BLaER1 treated with 17β-estradiol and CSF1 and Interleukin-3, amounts not matched to agents 10 nM and 100 nM (cell line): ENCODE measurements at regions not wholly inside any gene's neighbourhood (a gene's known extent, or its start where the extent isn't known, plus 50 kb on each side); places are given as distances from the start of the nearest gene placed in this dataset.

Experiments used
- H3K27ac ChIP-seq, 11 experiments: shearing (Covaris generic); formaldehyde crosslinking; 2 replicates each; pipeline ENCODE4 v1.8.1; 2022
- H3K27me3 ChIP-seq, 11 experiments: shearing (Covaris generic); formaldehyde crosslinking; 2 replicates each; pipeline ENCODE4 v1.8.1; 2022
- H3K36me3 ChIP-seq, 11 experiments: shearing (Covaris generic); formaldehyde crosslinking; 2 replicates each; pipeline ENCODE4 v1.8.1; 2022
- H3K4me1 ChIP-seq, 10 experiments: shearing (Covaris generic); formaldehyde crosslinking; 2 replicates each; pipeline ENCODE4 v1.8.1; 2022
- H3K4me2 ChIP-seq, 11 experiments: shearing (Covaris generic); formaldehyde crosslinking; 2 replicates each; pipeline ENCODE4 v1.8.1; 2022
- H3K4me3 ChIP-seq, 10 experiments: shearing (Covaris generic); formaldehyde crosslinking; 2 replicates each; pipeline ENCODE4 v1.8.1; 2022
- H3K9ac ChIP-seq, 11 experiments: shearing (Covaris generic); formaldehyde crosslinking; 2 replicates each; pipeline ENCODE4 v1.8.1; 2022
- H3K9me3 ChIP-seq, 11 experiments: shearing (Covaris generic); formaldehyde crosslinking; replicated peaks in 1 of 11; 2 replicates each; pipeline ENCODE4 v1.8.1; 2022
- H4K20me1 ChIP-seq, 11 experiments: shearing (Covaris generic); formaldehyde crosslinking; 2 replicates each; pipeline ENCODE4 v1.8.1; 2022
- Cebpa-rat ChIP-seq, 11 experiments: shearing (Covaris generic); IDR thresholded peaks; 2 replicates each; pipeline ENCODE4 v1.8.1; 2022

DNA sequence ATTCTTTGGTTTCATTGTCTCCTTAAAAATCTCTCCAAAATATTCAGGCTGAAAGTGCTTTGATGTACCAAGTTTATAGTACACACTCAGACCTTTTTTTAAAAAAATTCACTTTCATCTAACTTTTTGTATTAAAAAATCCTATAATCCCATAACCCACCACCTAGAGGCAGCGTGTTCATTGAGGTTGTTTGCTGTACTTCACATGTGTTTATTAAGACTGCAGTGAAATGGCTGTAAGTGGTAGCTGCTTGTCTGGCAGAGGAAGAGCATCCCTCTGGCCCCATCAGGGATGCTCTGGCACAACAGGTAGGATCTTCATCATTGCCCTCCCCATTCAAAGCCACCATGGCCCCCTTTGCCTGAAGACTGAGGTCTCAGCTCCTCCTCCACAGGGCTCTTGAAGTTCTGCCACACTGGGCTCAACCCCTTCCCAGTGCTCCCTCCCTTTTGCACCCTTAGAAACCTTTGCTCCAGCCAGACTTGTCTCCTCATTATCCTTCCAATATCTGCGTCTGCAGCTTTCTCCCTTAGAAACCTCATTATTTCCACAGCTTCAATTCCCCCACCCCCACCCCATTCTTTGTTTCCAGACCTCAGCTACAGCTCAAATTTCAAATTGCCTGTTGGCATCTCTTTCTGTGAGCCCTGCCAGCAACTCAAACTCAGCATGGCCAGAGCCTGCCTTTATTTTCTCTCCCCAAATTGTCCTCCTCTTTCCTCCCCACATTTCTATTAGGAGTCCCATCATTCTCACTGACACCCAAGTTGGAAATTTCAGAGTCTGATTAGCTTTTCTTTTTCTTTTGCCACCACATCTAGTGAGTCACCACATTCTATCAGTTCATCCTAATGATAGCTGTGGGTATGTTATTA, 369.6 kb upstream of the USP24 start:
- no peaks in the 10 kb centered on the region for H3K9me3 ChIP-seq
- H3K27me3 ChIP-seq, result no peaks in the 10 kb centered on the region
- no peaks in the 10 kb centered on the region for H4K20me1 ChIP-seq
- TF ChIP-seq Cebpa-rat (IDR thresholded peaks at IDR 0.05), result no peak
- H3K4me1 ChIP-seq, result no peaks in the 10 kb centered on the region
- no peak overlapping the region for H3K4me3 ChIP-seq
- H3K36me3 ChIP-seq, result no peaks in the 10 kb centered on the region
- no peak overlapping the region for H3K9ac ChIP-seq
- H3K4me2 ChIP-seq, result no peak overlapping the region
- no peak overlapping the region for H3K27ac ChIP-seq

DNA sequence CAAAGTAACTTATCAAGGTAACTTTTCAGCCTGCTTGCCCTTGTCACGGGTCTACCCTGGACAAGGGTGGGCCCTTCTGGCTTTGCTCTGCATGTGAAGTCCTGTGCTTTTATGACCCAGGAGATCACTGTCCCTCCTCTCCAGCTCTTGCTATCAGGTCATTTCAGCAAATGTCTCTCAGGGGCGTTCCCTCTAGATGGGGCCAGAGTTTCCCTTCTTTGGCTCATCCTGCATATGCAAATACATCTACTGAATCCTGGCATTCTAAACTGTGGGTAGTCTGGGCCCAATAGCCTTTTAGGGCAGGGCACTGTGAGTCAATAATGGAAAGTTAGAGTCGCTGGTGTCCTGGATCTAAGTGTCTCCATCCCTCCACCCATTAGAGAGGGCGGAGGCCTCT, 366.9 kb upstream of the USP24 start:
- Histone ChIP-seq H3K4me1 (no peaks in the 10 kb centered on the region), H3K4me3 (no peak overlapping the region), H3K27me3 (no peaks in the 10 kb centered on the region), H3K27ac (no peak overlapping the region), H4K20me1 (no peaks in the 10 kb centered on the region), H3K36me3 (no peaks in the 10 kb centered on the region), H3K9me3 (no peaks in the 10 kb centered on the region), H3K4me2 (no peak overlapping the region), H3K9ac (no peak overlapping the region)
- TF ChIP-seq Cebpa-rat (IDR thresholded peaks at IDR 0.05), result no peak

DNA sequence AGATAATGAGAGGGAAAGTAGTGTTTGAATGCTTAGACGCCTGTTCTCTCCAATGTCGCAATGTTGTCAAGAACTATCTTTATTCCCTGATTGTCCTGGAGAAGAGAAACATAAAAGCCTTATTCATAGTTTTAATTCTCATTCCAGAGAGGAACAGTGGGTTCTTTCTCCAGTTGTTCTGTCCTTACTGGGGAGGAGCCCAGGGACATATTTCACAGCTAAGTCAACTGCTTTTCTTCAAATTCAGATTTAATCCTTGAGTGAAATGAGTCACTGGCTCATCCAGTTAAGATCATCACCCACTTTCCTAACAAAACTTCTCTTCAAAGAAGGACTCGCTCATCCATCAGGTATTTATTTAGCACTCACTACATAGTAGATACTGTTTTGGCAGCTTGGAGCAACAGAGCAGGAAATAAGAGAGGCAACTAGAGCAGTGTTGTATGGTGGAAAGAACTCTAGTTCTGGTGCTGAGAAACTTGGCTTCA, 365.7 kb upstream of the USP24 start:
- Histone ChIP-seq H3K9me3 (no peaks in the 10 kb centered on the region), H3K27ac (no peak overlapping the region), H3K9ac (no peak overlapping the region), H3K4me1 (no peaks in the 10 kb centered on the region), H3K4me2 (no peak overlapping the region), H3K36me3 (no peaks in the 10 kb centered on the region), H3K27me3 (no peaks in the 10 kb centered on the region), H3K4me3 (no peak overlapping the region), H4K20me1 (no peaks in the 10 kb centered on the region)
- TF ChIP-seq Cebpa-rat (IDR thresholded peaks at IDR 0.05), result no peak

DNA sequence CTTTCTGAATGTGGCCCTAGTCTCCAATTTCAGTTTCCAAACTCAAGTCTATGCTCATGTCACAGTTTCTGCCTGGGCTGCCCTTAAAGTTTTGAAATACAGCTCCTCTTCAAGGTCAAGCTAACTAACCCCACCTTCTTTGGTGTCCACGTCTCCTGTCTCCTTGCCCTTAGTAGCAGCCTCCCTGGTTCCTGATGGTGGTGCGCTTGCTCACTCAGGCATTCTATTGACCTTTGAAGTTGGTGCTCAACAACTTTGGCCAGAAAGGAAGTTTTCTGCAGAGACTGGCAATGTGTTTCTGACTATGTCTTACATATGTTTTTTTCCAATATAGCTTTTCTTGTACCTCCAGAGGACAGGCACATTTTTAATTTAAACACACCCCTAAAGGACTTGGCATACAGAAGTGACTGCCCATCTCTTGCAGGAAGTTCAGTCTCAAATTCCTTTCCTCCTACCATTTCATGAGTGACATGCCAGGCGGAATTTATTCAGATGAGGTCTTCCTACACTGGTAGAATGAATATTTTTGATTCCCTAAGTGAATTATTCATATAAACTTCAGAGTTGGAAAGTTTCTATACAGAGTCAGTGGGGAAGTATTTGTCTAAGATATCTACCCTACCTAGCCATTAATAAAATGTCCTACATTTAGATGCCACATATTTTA, 364.3 kb upstream of the USP24 start:
- no peaks in the 10 kb centered on the region for H4K20me1 ChIP-seq
- no peak overlapping the region for H3K27ac ChIP-seq
- H3K36me3 ChIP-seq, result no peaks in the 10 kb centered on the region
- H3K4me3 ChIP-seq, result no peak overlapping the region
- no peak overlapping the region for H3K9ac ChIP-seq
- H3K4me1 ChIP-seq, result no peaks in the 10 kb centered on the region
- no peak for TF ChIP-seq Cebpa-rat (IDR thresholded peaks at IDR 0.05)
- H3K27me3 ChIP-seq, result no peaks in the 10 kb centered on the region
- no peaks in the 10 kb centered on the region for H3K9me3 ChIP-seq
- no peak overlapping the region for H3K4me2 ChIP-seq

DNA sequence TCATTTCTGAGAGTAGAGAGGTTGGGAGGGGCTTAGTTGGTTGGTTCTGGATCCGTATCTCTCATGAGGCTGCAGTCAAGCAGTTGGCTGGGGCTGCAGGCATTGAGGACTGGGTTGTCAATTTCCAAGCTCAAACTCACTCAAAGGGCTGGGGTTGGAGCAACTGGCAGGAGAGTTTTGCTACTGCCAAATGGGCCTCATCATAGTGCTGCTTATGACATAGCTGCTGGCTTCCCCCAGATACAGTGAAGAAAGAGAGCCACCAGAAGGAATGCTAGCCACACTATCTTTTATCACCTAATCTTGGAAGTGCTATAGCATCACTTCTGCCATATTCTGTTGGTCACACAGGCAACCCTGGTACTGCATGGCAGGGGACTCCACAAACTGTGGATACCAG, 363.5 kb upstream of the USP24 start:
- Histone ChIP-seq H3K36me3 (no peaks in the 10 kb centered on the region), H3K4me3 (no peak overlapping the region), H3K27me3 (no peaks in the 10 kb centered on the region)

DNA sequence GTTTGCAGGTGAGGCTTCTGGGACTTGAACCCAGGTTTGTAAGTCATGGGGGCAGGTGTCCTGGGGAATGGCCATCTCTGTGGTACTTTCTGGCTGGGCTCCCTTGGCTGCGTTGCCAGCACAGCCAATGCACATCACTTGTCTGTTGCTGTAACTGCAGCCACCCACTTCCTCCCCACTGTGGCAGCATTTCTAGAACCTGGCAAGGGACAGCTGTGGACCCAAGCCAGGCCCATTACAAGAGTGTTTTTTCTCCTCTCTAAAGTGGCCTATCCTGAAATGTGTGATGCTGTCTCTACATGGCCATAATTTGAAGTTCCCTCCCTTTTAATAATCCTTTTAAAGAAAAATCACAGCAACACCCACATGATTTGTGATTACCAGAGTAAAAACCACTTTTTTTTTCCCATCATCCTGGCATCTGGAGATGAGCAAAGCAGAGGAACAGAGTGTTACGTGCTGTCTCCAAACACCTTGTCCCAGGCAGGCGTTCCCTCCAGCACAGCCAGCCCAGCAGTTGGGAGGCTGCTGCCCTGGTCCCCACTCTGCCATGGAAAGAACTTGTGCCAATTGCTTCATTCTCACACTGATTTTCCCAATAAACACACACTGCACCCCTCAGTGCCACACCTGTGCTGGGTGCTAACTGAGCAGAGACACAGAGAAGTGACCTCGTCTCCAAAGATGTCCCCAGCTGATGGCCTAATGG, 360.6 kb upstream of the USP24 start:
- no peaks in the 10 kb centered on the region for H3K27me3 ChIP-seq
- no peak overlapping the region for H3K4me3 ChIP-seq
- no peak overlapping the region for H3K4me2 ChIP-seq
- H3K9me3 ChIP-seq, result no peaks in the 10 kb centered on the region
- no peak overlapping the region for H3K9ac ChIP-seq
- H4K20me1 ChIP-seq, result no peaks in the 10 kb centered on the region
- no peak overlapping the region for H3K27ac ChIP-seq
- no peaks in the 10 kb centered on the region for H3K36me3 ChIP-seq
- H3K4me1 ChIP-seq, result no peaks in the 10 kb centered on the region
- no peak for TF ChIP-seq Cebpa-rat (IDR thresholded peaks at IDR 0.05)

More for the DNA sequence above, 363.5 kb upstream of the USP24 start:
- H3K9me3 ChIP-seq, result no peaks in the 10 kb centered on the region
- H4K20me1 ChIP-seq, result no peaks in the 10 kb centered on the region
- no peak overlapping the region for H3K27ac ChIP-seq
- H3K4me2 ChIP-seq, result no peak overlapping the region
- no peak overlapping the region for H3K9ac ChIP-seq
- no peaks in the 10 kb centered on the region for H3K4me1 ChIP-seq
- no peak for TF ChIP-seq Cebpa-rat (IDR thresholded peaks at IDR 0.05)

DNA sequence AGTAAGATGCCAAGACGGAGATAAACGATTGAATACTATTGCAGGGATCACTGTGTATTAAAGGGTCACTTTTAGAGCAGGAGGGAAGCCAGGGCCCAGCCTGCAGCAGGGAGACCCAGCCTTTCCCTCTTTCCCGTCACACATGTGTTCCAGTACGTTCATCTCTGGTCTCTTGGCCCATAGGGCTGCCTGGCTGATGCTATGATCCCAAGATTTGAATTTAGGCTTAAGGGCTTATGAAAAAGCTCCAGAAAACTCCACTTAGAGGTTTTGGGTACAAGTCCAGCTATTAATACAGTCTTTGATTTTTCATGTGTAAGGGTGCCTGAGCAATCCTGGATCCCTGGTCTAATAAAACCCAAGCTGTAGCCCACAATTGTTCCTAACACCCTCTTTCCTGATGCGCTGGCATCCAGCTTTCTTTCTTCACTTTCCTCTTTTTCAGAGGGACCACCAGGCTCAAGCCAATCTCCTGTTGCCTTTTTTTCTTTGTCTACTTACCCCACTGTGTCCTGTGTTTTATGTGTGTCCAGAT, 359.6 kb upstream of the USP24 start:
- H3K27ac ChIP-seq, result no peak overlapping the region
- H3K9me3 ChIP-seq, result no peaks in the 10 kb centered on the region
- no peak for TF ChIP-seq Cebpa-rat (IDR thresholded peaks at IDR 0.05)
- H3K4me1 ChIP-seq, result no peaks in the 10 kb centered on the region
- H3K36me3 ChIP-seq, result no peaks in the 10 kb centered on the region
- H3K9ac ChIP-seq, result no peak overlapping the region
- no peak overlapping the region for H3K4me2 ChIP-seq
- H3K4me3 ChIP-seq, result no peak overlapping the region
- H3K27me3 ChIP-seq, result no peaks in the 10 kb centered on the region
- no peaks in the 10 kb centered on the region for H4K20me1 ChIP-seq

DNA sequence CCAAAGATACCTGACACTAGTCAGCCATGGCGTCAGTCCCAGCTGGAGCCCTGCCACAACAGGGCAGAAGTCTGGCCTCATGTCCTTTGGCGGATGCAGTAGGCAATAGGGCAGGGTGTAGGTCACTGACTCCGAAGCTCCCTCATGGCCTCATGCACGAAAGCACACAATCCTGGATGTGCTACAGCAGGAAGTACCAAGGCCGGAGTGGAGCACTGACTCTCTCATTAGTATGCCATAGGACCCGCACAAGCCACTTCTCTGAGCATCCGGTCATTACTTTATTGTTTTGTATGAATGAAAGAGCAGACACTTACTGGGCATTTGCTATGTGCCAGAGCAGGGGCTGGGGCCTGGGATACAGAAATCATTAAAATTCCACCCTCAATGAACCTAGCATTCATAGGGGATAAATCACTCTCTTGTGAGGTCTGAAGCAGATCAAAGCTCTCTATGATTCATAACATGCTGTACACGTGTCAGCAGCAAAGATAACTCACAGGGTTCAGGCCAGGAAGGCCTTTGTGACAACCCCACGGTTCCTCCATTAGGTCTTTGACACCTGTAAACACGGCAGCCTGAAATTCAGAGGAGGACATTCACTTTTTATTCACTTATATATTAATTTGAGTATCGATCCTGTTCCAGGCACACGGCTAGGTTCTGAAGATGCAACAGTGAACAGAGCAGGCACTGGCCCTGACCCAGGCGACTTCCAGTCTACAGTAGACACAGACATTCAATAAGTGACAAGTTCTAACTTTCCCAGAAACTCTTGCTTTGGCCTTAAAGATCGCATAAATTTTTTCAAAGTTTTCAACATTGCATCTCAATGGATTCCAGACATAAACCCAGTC, 357.9 kb upstream of the USP24 start:
- TF ChIP-seq Cebpa-rat (IDR thresholded peaks at IDR 0.05), result no peak
- H3K9me3 ChIP-seq, result no peaks in the 10 kb centered on the region; a peak in 1 of 22 replicates
- no peak overlapping the region for H3K9ac ChIP-seq
- H3K4me3 ChIP-seq, result no peak overlapping the region
- H3K36me3 ChIP-seq, result no peaks in the 10 kb centered on the region
- H4K20me1 ChIP-seq, result no peaks in the 10 kb centered on the region
- no peaks in the 10 kb centered on the region for H3K4me1 ChIP-seq
- H3K4me2 ChIP-seq, result no peak overlapping the region
- no peak overlapping the region for H3K27ac ChIP-seq
- H3K27me3 ChIP-seq, result no peaks in the 10 kb centered on the region
